Endometrial microvascular endothelial cells (primary cell): ENCODE measurements at regions not wholly inside any gene's neighbourhood (a gene's known extent, or its start where the extent isn't known, plus 50 kb on each side); places are given as distances from the start of the nearest gene placed in this dataset.

Experiments used
- in situ Hi-C: cut with HindIII; loops from 2 replicates; pipeline ENCODE4 v1.10.0; 2017; ENCODE audit warnings: low sequenced_read_pairs, low pct_unique_long_range_greater_than_20kb; ENCODE audit errors: inconsistent ontology term

DNA sequence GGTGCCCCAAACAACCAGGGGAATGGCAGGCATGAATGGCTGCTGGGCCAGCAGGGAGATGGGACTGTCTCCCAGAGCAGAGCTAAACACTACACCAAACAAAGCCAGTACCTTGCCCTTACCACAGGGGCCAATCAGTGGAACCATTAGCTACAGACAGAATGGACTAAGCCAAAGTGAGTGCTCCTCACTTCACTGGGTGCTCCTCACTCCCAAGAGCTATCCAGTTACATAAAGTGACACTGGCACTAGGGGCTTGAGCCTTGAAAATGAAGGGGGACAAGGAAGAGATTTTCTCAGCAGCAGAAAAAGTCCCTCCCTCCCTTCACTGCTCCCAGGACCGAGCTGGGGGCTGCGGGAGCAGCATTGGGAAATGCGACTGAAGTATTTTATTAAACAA is 110.9 kb upstream of the SHB start:
- in situ Hi-C loops, result no loop called here

DNA sequence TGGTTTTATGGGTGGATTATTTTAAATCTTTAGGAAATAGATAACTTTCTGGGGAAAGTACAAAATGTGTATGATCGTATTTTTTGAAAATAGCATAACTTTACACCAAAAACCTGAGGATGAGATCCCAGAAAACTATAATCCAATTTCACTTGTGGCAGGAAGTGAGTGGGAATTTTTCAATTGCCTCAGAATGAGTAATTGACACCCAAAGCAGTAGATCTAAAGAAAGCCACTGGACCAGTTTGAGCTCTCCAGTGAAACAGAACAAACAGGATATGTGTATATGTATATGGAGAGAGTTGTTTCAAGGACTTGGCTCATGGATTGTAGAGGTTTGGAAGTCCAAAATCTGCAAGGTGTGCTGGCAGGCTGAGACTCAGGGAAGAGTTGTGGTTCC is 109.2 kb upstream of the SHB start:
- in situ Hi-C loops, result no loop called here

DNA sequence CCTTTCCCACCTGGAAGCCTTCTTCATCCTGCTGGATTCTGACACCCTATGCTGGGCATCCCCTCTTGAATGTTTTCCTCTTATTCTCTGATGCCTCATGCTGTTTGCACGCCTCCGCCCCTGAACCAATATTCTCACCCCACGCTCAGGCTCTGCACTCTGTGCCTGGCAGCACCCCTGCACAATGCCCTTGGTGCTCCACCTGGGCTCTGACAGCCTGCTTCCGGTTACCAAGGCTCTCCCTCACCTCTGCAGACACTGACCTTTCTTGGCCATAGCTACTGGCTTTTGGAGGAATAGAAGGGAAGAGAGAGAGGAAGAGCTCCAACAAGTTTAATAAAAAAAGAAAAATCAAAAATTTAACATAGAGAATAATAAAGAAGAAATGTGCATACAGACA is 108.7 kb upstream of the SHB start:
- in situ Hi-C loops, result no loop called here

DNA sequence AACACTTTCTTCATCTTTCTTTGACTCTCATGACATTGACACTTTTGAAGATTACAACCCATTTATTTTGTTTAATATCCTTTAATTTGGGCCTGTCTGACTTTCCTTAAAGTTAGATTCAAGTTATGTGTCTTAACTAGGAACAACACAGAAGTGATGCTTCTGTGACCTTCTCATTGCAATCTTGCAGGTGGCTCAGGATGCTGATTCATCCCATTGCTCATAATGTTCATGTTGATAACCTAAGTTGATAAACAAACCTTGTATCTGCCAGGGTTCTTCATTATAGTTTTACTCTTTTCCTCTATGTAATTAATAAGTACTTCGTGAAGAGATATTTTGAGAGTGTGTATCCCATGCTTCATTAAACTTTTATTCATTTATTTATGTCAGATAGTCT is 107.2 kb upstream of the SHB start:
- in situ Hi-C loops, result no loop called here

GRCh38 chr9:38175423-38175822 is 106.4 kb upstream of the SHB start:
- in situ Hi-C loops, result no loop called here

DNA sequence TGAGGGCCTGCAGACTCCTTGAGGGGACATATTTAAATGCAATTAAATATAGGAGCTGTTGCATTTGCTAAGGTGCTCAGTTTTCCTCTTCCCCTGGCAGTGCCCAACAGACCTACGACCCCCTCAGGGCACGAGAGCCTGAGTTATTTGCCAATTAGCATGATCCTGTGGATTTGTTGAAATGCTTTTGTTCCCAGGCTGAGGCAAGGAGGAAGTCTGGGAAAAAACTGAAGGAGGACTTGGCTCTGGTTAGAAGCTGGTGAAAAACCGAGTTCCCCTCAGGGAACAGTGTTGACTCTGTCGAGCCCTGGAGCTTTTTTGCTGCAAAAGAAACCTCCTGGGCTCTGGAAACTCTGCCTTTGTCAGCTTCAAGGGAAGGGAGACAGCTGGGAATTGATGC is 103.6 kb upstream of the SHB start:
- in situ Hi-C loops, result loop anchor here (25.0 kb wide), 2 partner anchors 110 to 165 kb away; partner anchors contain the start of gene SHB

- in situ Hi-C loops, result loop anchor here (25.0 kb wide), 2 partner anchors 110 to 165 kb away; partner anchors contain the start of gene SHB
Measured at GRCh38 chr9:38171926-38172325, 102.9 kb upstream of the SHB start.

DNA sequence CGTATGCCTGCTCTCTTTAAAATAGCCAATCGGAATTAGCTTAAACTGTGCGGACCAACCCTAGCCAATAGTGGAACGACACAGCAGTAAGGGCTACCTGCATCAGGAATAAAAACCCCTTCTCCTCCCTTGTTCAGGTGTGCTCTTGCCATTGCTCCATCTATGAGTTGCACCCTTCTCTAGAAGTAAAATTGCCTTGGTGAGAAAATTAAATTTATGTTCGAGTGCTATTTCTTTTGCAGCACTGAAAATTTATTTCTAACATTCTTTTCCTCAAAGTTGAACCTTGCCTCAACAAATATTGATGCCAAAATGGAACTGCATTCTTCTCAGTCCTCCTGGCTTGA is 102.5 kb upstream of the SHB start:
- in situ Hi-C loops, result loop anchor here (25.0 kb wide), 2 partner anchors 109 to 166 kb away; partner anchors contain the start of gene SHB

- in situ Hi-C loops, result loop anchor here (25.0 kb wide), 2 partner anchors 109 to 166 kb away; partner anchors contain the start of gene SHB
Measured at GRCh38 chr9:38170763-38171537, 101.9 kb upstream of the SHB start.

DNA sequence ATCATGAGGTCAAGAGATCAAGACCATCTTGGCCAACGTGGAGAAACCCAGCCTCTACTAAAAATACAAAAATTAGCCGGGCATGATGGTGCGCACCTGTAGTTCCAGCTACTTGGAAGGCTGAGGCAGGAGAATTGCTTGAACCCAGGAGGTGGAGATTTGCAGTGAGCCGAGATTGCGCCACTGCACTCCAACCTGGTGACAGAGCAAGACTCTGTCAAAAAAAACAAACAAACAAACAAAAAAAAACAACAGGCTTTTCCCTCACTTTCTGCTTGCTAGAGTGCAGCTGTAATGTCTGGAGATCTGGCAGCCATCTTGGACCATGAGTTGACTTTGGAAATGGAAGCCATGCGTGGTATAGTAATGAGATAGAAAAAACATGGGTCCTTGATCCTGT is 101.1 kb upstream of the SHB start:
- in situ Hi-C loops, result loop anchor here (25.0 kb wide), 2 partner anchors 108 to 167 kb away; partner anchors contain the start of gene SHB

DNA sequence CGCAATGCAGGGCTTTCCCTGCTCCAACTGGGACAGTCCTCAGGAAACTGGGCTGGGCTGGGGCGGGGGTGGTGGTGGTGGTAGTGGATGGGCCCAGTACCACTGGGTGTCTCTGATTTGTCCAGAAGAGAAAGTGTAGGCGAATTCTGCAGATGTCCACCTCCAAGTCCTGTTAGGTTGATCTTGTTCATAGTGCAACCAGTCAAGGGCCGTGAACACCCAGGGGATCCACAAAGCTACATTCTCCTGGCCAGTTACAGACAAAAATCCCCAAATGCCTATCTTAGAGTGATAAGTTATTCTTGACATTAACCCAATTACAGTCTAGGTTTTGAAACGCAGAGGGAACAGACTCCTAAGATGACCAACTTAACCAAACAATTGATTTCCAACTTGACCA is 97.5 kb upstream of the SHB start:
- in situ Hi-C loops, result loop anchor here (25.0 kb wide), 2 partner anchors 104 to 171 kb away; partner anchors contain the start of gene SHB

GRCh38 chr9:38164659-38165221 is 95.7 kb upstream of the SHB start:
- in situ Hi-C loops, result loop anchor here (25.0 kb wide), 2 partner anchors 102 to 173 kb away; partner anchors contain the start of gene SHB

- in situ Hi-C loops, result loop anchor here (25.0 kb wide), 2 partner anchors 101 to 174 kb away; partner anchors contain the start of gene SHB
Measured at GRCh38 chr9:38163518-38163917, 94.5 kb upstream of the SHB start.

DNA sequence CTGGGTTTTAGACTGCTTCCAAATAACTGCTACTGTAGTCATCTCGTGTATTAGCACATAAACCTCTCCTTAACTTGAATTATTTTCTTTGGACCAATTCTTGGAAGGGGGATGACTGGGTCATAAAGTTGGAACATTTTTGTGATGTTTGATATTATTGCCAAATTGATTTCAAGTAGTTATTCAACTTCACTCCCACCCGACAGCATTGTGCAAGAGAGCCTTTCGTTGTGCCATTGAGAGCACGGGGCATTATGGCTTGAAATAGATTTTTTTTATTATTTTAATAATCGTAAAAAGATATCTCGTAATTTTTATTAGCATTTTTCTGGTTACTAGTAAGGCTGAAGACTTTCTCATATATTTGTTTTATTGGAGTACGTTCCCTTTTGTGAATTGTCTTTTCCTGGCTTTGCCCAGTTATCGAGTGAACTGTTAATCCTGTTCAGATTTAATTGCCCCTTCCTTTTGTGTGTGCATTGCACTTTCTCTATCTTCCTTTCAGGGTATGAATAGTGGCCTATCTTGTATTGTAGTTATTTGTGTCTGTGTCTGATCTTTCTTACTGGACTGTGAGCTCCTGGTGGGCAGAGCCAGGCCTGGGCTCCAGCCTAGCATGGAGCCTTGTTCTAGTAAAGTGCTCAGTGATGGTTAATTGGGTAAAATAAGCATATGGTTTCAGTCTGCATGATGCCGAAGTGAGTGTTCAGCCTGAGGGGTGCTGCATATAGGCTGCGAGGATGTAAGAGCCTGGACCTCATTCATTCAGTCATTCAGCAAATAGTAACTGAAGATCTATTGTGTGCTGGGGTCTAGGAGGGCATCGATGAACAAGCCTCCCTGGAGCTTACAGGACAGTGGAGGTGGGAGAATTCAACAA is 93.5 kb upstream of the SHB start:
- in situ Hi-C loops, result loop anchor here (25.0 kb wide), 2 partner anchors 100 to 175 kb away; partner anchors contain the start of gene SHB

DNA sequence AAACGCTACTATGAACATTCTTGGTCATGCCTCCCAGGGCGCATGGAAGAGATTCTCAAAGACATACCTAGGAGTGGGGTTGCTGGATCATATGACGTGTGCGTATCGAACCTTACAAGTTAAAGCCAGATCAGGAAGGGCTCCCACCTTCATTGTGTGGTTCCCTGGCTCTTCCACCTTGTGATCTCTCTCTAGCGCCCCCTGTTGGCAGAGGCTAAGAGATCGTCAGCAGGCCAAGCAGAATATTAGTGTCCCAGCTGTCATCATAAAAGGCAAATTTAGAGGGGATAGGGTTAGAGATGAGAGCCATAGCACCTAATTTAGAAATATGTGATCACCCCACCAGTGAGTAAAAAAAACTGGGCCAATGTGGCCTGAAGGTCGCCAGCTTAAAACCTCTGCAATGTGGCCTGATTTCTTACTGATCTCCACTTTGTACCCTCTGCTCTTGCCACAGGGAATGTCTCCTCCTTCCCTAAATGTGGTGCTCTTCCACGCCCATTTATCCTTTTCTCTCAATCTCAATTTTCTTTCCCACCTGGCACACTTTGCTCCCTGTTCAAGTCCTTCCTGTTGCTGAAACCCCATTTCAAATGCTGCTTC is 91.7 kb upstream of the SHB start:
- in situ Hi-C loops, result loop anchor here (25.0 kb wide), 2 partner anchors 98 to 177 kb away; partner anchors contain the start of gene SHB

- in situ Hi-C loops, result loop anchor here (25.0 kb wide), 2 partner anchors 97 to 178 kb away; partner anchors contain the start of gene SHB
Measured at GRCh38 chr9:38159599-38159998, 90.6 kb upstream of the SHB start.

DNA sequence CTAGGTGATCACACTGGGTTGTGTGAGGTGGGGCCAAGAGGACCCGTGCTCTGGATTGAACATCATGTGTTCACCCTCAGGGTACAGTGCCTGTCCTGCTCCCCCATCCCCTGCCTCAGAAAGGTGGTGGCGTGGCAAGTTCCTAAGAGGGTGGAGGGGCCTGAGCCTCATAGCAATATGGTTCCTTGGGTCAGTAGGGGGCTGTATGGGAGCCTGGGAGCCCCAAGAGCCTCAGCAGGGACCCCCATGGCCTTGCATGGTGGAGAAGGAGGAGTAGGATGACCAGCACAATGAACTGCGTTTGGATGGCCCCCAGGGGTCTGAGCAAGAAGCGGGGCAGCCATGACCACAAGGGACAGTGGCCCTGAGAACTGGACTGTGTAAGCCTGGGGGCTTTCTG is 89.6 kb upstream of the SHB start:
- in situ Hi-C loops, result loop anchor here (25.0 kb wide), 2 partner anchors 96 to 179 kb away; partner anchors contain the start of gene SHB

GRCh38 chr9:38157711-38158110 is 88.7 kb upstream of the SHB start:
- in situ Hi-C loops, result loop anchor here (25.0 kb wide), 2 partner anchors 95 to 180 kb away; partner anchors contain the start of gene SHB
